ENCODE measurements at regions not wholly inside any gene's neighbourhood (a gene's known extent, or its start where the extent isn't known, plus 50 kb on each side); places are given as distances from the start of the nearest gene placed in this dataset.

DNA sequence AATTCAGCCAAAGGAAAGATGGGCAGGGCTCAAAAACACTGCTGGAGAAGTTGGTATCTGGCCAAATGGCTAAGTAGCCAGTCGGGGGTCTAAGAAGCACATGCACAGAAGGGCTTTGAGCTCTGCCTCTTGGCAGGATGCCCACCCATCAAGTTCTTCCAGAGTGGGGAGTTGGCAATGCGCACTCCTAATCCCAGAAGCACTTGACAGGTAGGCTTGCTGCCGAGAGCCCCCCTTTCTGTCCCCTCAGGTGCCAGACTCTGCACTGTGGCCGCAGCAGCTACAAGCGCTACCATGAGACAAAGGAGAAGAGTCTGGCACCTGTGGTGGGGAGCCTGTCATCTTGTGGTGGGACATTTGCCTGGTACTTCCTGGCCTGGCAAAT lies 252.9 kb upstream of the SLC24A2 start:
- CTCF ChIA-PET: no interaction called here
- Histone ChIP-seq H3K27ac (no peak overlapping the region), H3K9me3 (no peaks in the 10 kb centered on the region), H3K4me3 (no peak overlapping the region), H3K4me1 (no peaks in the 10 kb centered on the region), H3K4me2 (no peak overlapping the region)
- POLR2A ChIA-PET: no interaction called here
- no peak for DNase-seq (ENCODE audit: low read depth in 1 of 2, low spot score in 1 of 2)
- no peak for FAIRE-seq
- TF ChIP-seq, protein P1, sequence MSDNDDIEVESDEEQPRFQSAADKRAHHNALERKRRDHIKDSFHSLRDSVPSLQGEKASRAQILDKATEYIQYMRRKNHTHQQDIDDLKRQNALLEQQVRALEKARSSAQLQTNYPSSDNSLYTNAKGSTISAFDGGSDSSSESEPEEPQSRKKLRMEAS (IDR thresholded peaks at IDR 0.05): no peak
- ATAC-seq: no peak
- 53% methylated on average over 4 of the region's 5 CpGs for WGBS (ENCODE audit: missing lambda C conversion rate)

DNA sequence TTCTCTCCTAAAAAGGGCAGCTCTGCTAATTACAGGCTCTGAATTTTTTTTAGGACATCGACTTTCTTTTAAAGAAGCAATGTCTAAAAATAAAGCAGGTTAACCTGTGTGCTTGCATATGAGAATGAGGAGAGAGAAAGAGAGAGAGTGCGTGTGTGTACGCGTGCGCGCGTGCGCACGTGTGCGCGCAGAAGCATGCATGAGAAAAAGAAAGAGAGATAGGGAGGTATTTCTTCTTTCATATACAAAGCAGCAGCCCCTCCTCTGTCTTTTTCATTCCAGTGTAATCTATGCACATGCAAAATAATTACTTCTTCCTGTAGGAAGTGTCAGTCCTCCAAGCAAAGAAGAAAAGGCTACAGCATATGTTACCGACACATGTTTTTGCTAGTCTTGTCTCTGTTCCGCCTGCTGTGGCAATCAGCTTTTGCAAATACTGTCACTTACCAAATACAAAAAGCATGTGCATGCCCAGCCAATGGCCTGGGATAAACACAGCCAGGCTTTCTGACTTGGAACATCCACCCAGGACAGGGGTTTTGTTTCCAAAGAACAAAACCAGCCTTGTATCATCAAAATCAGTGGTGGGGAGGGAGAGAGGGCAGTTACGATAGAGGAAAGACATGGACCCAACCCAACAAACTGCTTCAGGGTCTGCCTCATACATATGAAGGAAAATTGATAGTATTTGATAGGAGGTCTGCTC lies 252.3 kb upstream of the SLC24A2 start:
- CTCF ChIA-PET: no interaction called here
- FAIRE-seq (no peak), ATAC-seq (no peak), DNase-seq (ENCODE audit: low read depth in 1 of 2, low spot score in 1 of 2) (no peak)
- no peaks in the 10 kb centered on the region for H3K4me1 ChIP-seq
- H3K4me2 ChIP-seq: no peak overlapping the region
- no peak overlapping the region for H3K4me3 ChIP-seq
- TF ChIP-seq, protein P2, sequence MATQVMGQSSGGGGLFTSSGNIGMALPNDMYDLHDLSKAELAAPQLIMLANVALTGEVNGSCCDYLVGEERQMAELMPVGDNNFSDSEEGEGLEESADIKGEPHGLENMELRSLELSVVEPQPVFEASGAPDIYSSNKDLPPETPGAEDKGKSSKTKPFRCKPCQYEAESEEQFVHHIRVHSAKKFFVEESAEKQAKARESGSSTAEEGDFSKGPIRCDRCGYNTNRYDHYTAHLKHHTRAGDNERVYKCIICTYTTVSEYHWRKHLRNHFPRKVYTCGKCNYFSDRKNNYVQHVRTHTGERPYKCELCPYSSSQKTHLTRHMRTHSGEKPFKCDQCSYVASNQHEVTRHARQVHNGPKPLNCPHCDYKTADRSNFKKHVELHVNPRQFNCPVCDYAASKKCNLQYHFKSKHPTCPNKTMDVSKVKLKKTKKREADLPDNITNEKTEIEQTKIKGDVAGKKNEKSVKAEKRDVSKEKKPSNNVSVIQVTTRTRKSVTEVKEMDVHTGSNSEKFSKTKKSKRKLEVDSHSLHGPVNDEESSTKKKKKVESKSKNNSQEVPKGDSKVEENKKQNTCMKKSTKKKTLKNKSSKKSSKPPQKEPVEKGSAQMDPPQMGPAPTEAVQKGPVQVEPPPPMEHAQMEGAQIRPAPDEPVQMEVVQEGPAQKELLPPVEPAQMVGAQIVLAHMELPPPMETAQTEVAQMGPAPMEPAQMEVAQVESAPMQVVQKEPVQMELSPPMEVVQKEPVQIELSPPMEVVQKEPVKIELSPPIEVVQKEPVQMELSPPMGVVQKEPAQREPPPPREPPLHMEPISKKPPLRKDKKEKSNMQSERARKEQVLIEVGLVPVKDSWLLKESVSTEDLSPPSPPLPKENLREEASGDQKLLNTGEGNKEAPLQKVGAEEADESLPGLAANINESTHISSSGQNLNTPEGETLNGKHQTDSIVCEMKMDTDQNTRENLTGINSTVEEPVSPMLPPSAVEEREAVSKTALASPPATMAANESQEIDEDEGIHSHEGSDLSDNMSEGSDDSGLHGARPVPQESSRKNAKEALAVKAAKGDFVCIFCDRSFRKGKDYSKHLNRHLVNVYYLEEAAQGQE (IDR thresholded peaks at IDR 0.05): no peak
- no peak for TF ChIP-seq SREBF2 (IDR thresholded peaks at IDR 0.05)
- TF ChIP-seq RNF2 (IDR thresholded peaks at IDR 0.05; ENCODE audit: borderline replicate concordance, low read depth): no peak
- no peak for TF ChIP-seq EHMT2 (IDR thresholded peaks at IDR 0.05; ENCODE audit: low read depth)
- TF ChIP-seq EHF (CRISPR knock-in tag; IDR thresholded peaks at IDR 0.05): no peak
- TF ChIP-seq, protein P3, sequence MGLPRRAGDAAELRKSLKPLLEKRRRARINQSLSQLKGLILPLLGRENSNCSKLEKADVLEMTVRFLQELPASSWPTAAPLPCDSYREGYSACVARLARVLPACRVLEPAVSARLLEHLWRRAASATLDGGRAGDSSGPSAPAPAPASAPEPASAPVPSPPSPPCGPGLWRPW (IDR thresholded peaks at IDR 0.05): no peak
- no peak for TF ChIP-seq SMC3 (IDR thresholded peaks at IDR 0.05)
- TF ChIP-seq, protein P4, sequence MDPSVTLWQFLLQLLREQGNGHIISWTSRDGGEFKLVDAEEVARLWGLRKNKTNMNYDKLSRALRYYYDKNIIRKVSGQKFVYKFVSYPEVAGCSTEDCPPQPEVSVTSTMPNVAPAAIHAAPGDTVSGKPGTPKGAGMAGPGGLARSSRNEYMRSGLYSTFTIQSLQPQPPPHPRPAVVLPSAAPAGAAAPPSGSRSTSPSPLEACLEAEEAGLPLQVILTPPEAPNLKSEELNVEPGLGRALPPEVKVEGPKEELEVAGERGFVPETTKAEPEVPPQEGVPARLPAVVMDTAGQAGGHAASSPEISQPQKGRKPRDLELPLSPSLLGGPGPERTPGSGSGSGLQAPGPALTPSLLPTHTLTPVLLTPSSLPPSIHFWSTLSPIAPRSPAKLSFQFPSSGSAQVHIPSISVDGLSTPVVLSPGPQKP (IDR thresholded peaks at IDR 0.05; ENCODE audit: low read depth, low read length): no peak
- TF ChIP-seq ESRRA (IDR thresholded peaks at IDR 0.05; ENCODE audit: borderline replicate concordance, low read length): no peak
- no peak for TF ChIP-seq ZSCAN20 (CRISPR knock-in tag; IDR thresholded peaks at IDR 0.05)
- no peak for TF ChIP-seq KDM1A (IDR thresholded peaks at IDR 0.05; ENCODE audit: low read depth)
- no peak for TF ChIP-seq FOSB (CRISPR knock-in tag; IDR thresholded peaks at IDR 0.05)
- no peaks in the 10 kb centered on the region for H3K9me3 ChIP-seq
- H3K27ac ChIP-seq: no peak overlapping the region
- POLR2A ChIA-PET: no interaction called here
- 80% methylated on average over 14 of the region's 14 CpGs for WGBS (ENCODE audit: missing lambda C conversion rate)

DNA sequence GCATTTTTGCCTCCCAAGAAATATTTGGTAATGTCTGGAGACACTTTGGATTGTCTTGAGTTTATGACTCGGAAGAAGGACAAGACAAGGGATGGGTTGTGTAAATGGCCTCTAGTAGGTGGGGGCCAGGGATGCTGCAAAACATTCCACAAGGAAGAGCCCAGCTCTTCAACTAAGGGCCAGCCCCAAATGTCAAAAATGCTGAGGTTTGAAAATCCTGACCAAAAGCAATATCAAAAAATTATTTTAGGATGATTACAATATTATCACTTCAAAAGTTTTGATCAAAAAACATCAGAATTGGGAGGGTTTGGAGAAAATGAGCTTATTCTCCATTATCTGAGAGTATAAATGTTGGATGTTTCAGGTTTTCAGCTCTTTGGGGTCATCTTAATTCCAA lies 248.9 kb upstream of the SLC24A2 start:
- ChIA-PET CTCF (interaction anchor here (0.6 to 0.8 kb wide), 2 partner anchors 8 to 190 kb away, joined by 3 to 4 read pairs; no protein-coding TSS in a partner anchor), POLR2A (no interaction called here)
- no peak for TF ChIP-seq HOXB13 (CRISPR knock-in tag; IDR thresholded peaks at IDR 0.05; ENCODE audit: low read depth)
- TF ChIP-seq, protein P1 (IDR thresholded peaks at IDR 0.05): no peak
- TF ChIP-seq MAFK (IDR thresholded peaks at IDR 0.05; ENCODE audit: partially characterized antibody): peak; percentile 58
- no peak for TF ChIP-seq SMC3 (IDR thresholded peaks at IDR 0.05)
- TF ChIP-seq RCOR1 (IDR thresholded peaks at IDR 0.05; ENCODE audit: low read depth, low read length): no peak
- no peak for TF ChIP-seq FOSL2 (IDR thresholded peaks at IDR 0.05)
- TF ChIP-seq FOSL2 (CRISPR knock-in tag; IDR thresholded peaks at IDR 0.05): no peak
- TF ChIP-seq, protein P5, sequence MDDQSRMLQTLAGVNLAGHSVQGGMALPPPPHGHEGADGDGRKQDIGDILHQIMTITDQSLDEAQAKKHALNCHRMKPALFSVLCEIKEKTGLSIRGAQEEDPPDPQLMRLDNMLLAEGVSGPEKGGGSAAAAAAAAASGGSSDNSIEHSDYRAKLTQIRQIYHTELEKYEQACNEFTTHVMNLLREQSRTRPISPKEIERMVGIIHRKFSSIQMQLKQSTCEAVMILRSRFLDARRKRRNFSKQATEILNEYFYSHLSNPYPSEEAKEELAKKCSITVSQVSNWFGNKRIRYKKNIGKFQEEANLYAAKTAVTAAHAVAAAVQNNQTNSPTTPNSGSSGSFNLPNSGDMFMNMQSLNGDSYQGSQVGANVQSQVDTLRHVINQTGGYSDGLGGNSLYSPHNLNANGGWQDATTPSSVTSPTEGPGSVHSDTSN (IDR thresholded peaks at IDR 0.05): no peak
- no peak for TF ChIP-seq CBX2 (IDR thresholded peaks at IDR 0.05; ENCODE audit: borderline replicate concordance, low read depth)
- no peak overlapping the region for H3K4me2 ChIP-seq
- H3K4me1 ChIP-seq: no peaks in the 10 kb centered on the region
- no peak for DNase-seq (ENCODE audit: low read depth in 1 of 2, low spot score in 1 of 2)
- no peak overlapping the region for H3K4me3 ChIP-seq
- WGBS (ENCODE audit: missing lambda C conversion rate): 30% methylated on average over 1 of the region's 1 CpG
- no peaks in the 10 kb centered on the region for H3K9me3 ChIP-seq
- no peak for FAIRE-seq
- no peak for ATAC-seq
- no peak overlapping the region for H3K27ac ChIP-seq
